H9 (cell line): ENCODE measurements at regions not wholly inside any gene's neighbourhood (a gene's known extent, or its start where the extent isn't known, plus 50 kb on each side); places are given as distances from the start of the nearest gene placed in this dataset.
A peak's percentile ranks its signal among the peaks of the same experiment; 100 is the strongest.

ENCODE experiments used
- DNase-seq: peaks from one replicate; pipeline ENCODE4 v3.0.0-alpha.2; 2017
- H2AFZ ChIP-seq: one replicate; pipeline ENCODE4 v1.6.1; 2013; ENCODE audit warnings: mild to moderate bottlenecking, low read length, control low read depth, moderate library complexity
- H2AK5ac ChIP-seq: 2 replicates; pipeline ENCODE4 v1.6.1; 2013; ENCODE audit warnings: low read length, control low read depth, mixed read lengths; ENCODE audit not compliant: insufficient read length
- H2BK120ac ChIP-seq: one replicate; pipeline ENCODE4 v1.6.1; 2013; ENCODE audit warnings: low read depth, mild to moderate bottlenecking, low read length, control low read depth, inconsistent platforms; ENCODE audit not compliant: poor library complexity, severe bottlenecking
- H2BK12ac ChIP-seq: 2 replicates; pipeline ENCODE4 v1.6.1; 2013; ENCODE audit warnings: low read length, control low read depth, mixed read lengths, low read depth; ENCODE audit not compliant: insufficient read length
- H2BK15ac ChIP-seq: 2 replicates; pipeline ENCODE4 v1.6.1; 2013; ENCODE audit warnings: low read depth, low read length, control low read depth
- H2BK20ac ChIP-seq: one replicate; pipeline ENCODE4 v1.6.1; 2013; ENCODE audit warnings: low read depth, mild to moderate bottlenecking, low read length, control low read depth, inconsistent platforms; ENCODE audit not compliant: poor library complexity, severe bottlenecking
- H2BK5ac ChIP-seq: 2 replicates; pipeline ENCODE4 v1.6.1; 2013; ENCODE audit warnings: low read length, control low read depth, mixed read lengths; ENCODE audit not compliant: insufficient read length
- H3K14ac ChIP-seq: 2 replicates; pipeline ENCODE4 v1.6.1; 2013; ENCODE audit warnings: low read length, control low read depth; ENCODE audit not compliant: insufficient read depth
- H3K18ac ChIP-seq: 2 replicates; pipeline ENCODE4 v1.6.1; 2013; ENCODE audit warnings: low read depth, mild to moderate bottlenecking, mixed read lengths, low read length, control low read depth; ENCODE audit not compliant: insufficient read length
- H3K23ac ChIP-seq: 2 replicates; pipeline ENCODE4 v1.6.1; 2013; ENCODE audit warnings: low read length, control low read depth, mixed read lengths, low read depth; ENCODE audit not compliant: insufficient read length
- H3K23me2 ChIP-seq: 2 replicates; pipeline ENCODE4 v1.6.1; 2013; ENCODE audit warnings: low read depth, mild to moderate bottlenecking, mixed read lengths, low read length, control low read depth; ENCODE audit not compliant: insufficient read length, poor library complexity, severe bottlenecking
- H3K27ac ChIP-seq: 2 replicates; pipeline ENCODE4 v1.5.1; 2013; ENCODE audit warnings: low read length, control low read depth, mixed read lengths, low read depth; ENCODE audit not compliant: insufficient read length
- H3K27me3 ChIP-seq: 2 replicates; pipeline ENCODE4 v1.6.1; 2013; ENCODE audit warnings: low read length, control low read depth, inconsistent platforms; ENCODE audit not compliant: insufficient read depth
- H3K4ac ChIP-seq: 2 replicates; pipeline ENCODE4 v1.6.1; 2013; ENCODE audit warnings: low read depth, mild to moderate bottlenecking, control low read depth, inconsistent platforms, low read length, moderate library complexity
- H3K4me1 ChIP-seq: 2 replicates; pipeline ENCODE4 v1.6.1; 2013; ENCODE audit warnings: low read length, control low read depth, inconsistent platforms; ENCODE audit not compliant: insufficient read depth
- H3K4me2 ChIP-seq: 2 replicates; pipeline ENCODE4 v1.6.1; 2013; ENCODE audit warnings: low read length, control low read depth, mixed read lengths; ENCODE audit not compliant: insufficient read length, insufficient read depth
- H3K56ac ChIP-seq: 2 replicates; pipeline ENCODE4 v1.6.1; 2013; ENCODE audit warnings: low read depth, mild to moderate bottlenecking, mixed read lengths, low read length, control low read depth; ENCODE audit not compliant: insufficient read length
- H3K79me1 ChIP-seq: 2 replicates; pipeline ENCODE4 v1.6.1; 2013; ENCODE audit warnings: low read depth, mild to moderate bottlenecking, moderate library complexity, low read length, control low read depth, inconsistent platforms; ENCODE audit not compliant: insufficient read depth, poor library complexity, severe bottlenecking
- H3K79me2 ChIP-seq: 2 replicates; pipeline ENCODE4 v1.6.1; 2013; ENCODE audit warnings: low read length, control low read depth, inconsistent platforms; ENCODE audit not compliant: insufficient read depth
- H3K9ac ChIP-seq: 2 replicates; pipeline ENCODE4 v1.6.1; 2013; ENCODE audit warnings: low read length, control low read depth, mixed read lengths; ENCODE audit not compliant: insufficient read length; ENCODE audit errors: extremely low read depth
- H3K9me3 ChIP-seq: one replicate; pipeline ENCODE4 v1.6.1; 2013; ENCODE audit warnings: low read depth, low read length, inconsistent platforms; ENCODE audit not compliant: control insufficient read depth
- H3T11ph ChIP-seq: one replicate; pipeline ENCODE4 v1.6.1; 2013; ENCODE audit warnings: mild to moderate bottlenecking, low read length, control low read depth, inconsistent platforms
- H4K20me1 ChIP-seq: one replicate; pipeline ENCODE4 v1.6.1; 2013; ENCODE audit not compliant: control insufficient read depth, insufficient read length, insufficient read depth
- H4K5ac ChIP-seq: 2 replicates; pipeline ENCODE4 v1.6.1; 2013; ENCODE audit warnings: low read depth, mild to moderate bottlenecking, mixed read lengths, low read length, control low read depth; ENCODE audit not compliant: insufficient read length
- H4K8ac ChIP-seq: replicated peaks from 2 replicates; pipeline ENCODE4 v1.6.1; 2013; ENCODE audit warnings: low read length, control low read depth, mixed read lengths, low read depth; ENCODE audit not compliant: insufficient read length
- H4K91ac ChIP-seq: 2 replicates; pipeline ENCODE4 v1.6.1; 2013; ENCODE audit warnings: low read depth, mild to moderate bottlenecking, moderate library complexity, mixed read lengths, low read length, control low read depth; ENCODE audit not compliant: insufficient read length
- H3K27ac Mint-ChIP-seq, 3 experiments: 2 replicates in 2 of 3; 3 replicates in 1 of 3; pipeline ENCODE4 v1.8.0; 2020 to 2021; ENCODE audit warnings: mixed read lengths in 3 of 3, mild to moderate bottlenecking in 1 of 3, moderate library complexity in 1 of 3
- H3K27me3 Mint-ChIP-seq: 2 replicates; pipeline ENCODE4 v1.8.0; 2021; ENCODE audit warnings: low read depth, mild to moderate bottlenecking, moderate library complexity, mixed read lengths
- H3K36me3 Mint-ChIP-seq, 3 experiments: 2 replicates in 2 of 3; 3 replicates in 1 of 3; pipeline ENCODE4 v1.8.0; 2020 to 2021; ENCODE audit warnings: low read depth in 3 of 3, mixed read lengths in 3 of 3; ENCODE audit not compliant: insufficient read depth in 1 of 3
- H3K4me1 Mint-ChIP-seq, 2 experiments: 2 replicates each; pipeline ENCODE4 v1.8.0; 2020; ENCODE audit warnings: mixed read lengths in 2 of 2
- H3K4me3 Mint-ChIP-seq, 2 experiments: 2 replicates in 1 of 2; 3 replicates in 1 of 2; pipeline ENCODE4 v1.8.0; 2020 to 2021; ENCODE audit warnings: mild to moderate bottlenecking in 2 of 2, mixed read lengths in 2 of 2, moderate library complexity in 1 of 2
- H3K9me3 Mint-ChIP-seq, 2 experiments: 2 replicates in 1 of 2; 3 replicates in 1 of 2; pipeline ENCODE4 v1.8.0; 2020; ENCODE audit warnings: mild to moderate bottlenecking in 2 of 2, mixed read lengths in 2 of 2, moderate library complexity in 1 of 2
- CTCF ChIP-seq: fragments of 200-600 bp; sonication (generic); conservative IDR thresholded peaks from 3 replicates; pipeline ENCODE4 v1.8.0; 2021; ENCODE audit warnings: antibody characterized with exemption, mild to moderate bottlenecking
- WGBS: extraction: QIAGEN DNeasy Blood & Tissue Kit; methylation state at CpG from one replicate; pipeline ENCODE4 v1.1.7; 2013; ENCODE audit warnings: missing lambda C conversion rate, low lambda C conversion rate, mixed read lengths; ENCODE audit not compliant: insufficient read length; ENCODE audit errors: extremely low coverage; 5-methylcytosine and 5-hydroxymethylcytosine counted together

GRCh38 chr10:6365384-6365783 lies 162.7 kb downstream of the PFKFB3 start:
- Histone ChIP-seq H3K56ac (no peak overlapping the region), H4K91ac (no peak overlapping the region), H2BK12ac (no peak overlapping the region), H2BK15ac (no peak overlapping the region), H3K27ac (peak overlapping the region; percentile 41), H4K20me1 (no peaks in the 10 kb centered on the region), H2BK120ac (no peak overlapping the region), H3K4ac (no peak overlapping the region), H2BK20ac (no peak overlapping the region), H3K9ac (no peak overlapping the region), H3K4me1 (peaks cover 3% of the 10 kb centered on the region), H3K23ac (no peak overlapping the region), H3K4me2 (peak overlapping the region; percentile 26), H2AFZ (no peak overlapping the region), H2AK5ac (no peak overlapping the region), H4K8ac (no peak overlapping the region), H3K9me3 (no peaks in the 10 kb centered on the region), H3K23me2 (no peaks in the 10 kb centered on the region), H3K14ac (no peak overlapping the region), H4K5ac (no peak overlapping the region), H3K79me2 (no peaks in the 10 kb centered on the region), H3K79me1 (no peaks in the 10 kb centered on the region), H3K27me3 (no peaks in the 10 kb centered on the region), H3T11ph (no peak overlapping the region), H2BK5ac (no peak overlapping the region), H3K18ac (no peak overlapping the region)
- peaks cover 39 to 44% of the 10 kb centered on the region in 2 experiments for H3K4me1 Mint-ChIP-seq
- H3K27ac Mint-ChIP-seq = peak overlapping the region; percentile 40 to 95 (median 74); a peak in 6 of 7 replicates
- peaks cover 2 to 8% of the 10 kb centered on the region in 2 experiments; a peak in 3 of 5 replicates for H3K9me3 Mint-ChIP-seq
- H3K27me3 Mint-ChIP-seq = no peaks in the 10 kb centered on the region; the same call in 1 of the 2 replicates
- no CpG with 5 or more reads among the region's 4 CpGs for WGBS
- H3K4me3 Mint-ChIP-seq = peak overlapping the region in 1 of 2 experiments; percentile 1; a peak in 2 of 5 replicates
- TF ChIP-seq CTCF = no peak
- DNase-seq = no peak
- H3K36me3 Mint-ChIP-seq = peaks cover 0 to 21% (median 0%) of the 10 kb centered on the region in 3 experiments; a peak in 3 of 7 replicates
